ENCODE measurements at regions not wholly inside any gene's neighbourhood (a gene's known extent, or its start where the extent isn't known, plus 50 kb on each side); places are given as distances from the start of the nearest gene placed in this dataset.
"Not testable (repeated sequence)": the region's sequence is repeated elsewhere in the genome, so short reads cannot be mapped to it uniquely, and the experiment has no call there.

DNA sequence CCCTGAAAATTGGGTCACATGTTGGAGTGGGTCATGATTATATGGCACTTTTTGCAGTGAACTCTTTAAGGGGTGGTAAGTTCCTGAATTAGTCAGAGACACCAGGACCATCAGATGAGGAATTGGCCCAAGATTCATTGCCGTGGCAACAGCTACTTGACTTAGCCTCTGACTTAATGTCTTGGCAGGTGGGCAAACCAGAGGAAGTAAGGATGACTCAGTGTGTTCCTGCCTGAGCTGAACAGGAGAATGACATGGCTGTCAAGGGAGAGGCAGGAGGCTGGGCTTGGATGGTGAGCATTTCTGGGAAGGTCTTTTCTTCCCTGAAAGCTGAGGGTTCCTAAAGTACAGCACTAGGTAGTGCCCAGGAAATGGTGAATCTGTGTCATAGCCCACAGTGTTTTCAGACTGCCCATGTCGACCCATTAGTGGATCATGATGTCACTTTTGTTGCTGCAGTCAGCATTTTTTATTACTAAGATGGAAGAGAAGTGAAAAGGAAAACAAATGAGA is 170.1 kb upstream of the PWP1 start:
- DNase-seq: peak; percentile 86 to 98 (median 96)
- CTCF ChIA-PET: no interaction called here
- H3K27ac ChIP-seq (ENCODE audit: insufficient read depth in 1 of 2, low read depth in 1 of 2, low read length in 2 of 2, poor library complexity in 1 of 2, severe bottlenecking in 2 of 2): peak overlapping the region; percentile 19 to 46

DNA sequence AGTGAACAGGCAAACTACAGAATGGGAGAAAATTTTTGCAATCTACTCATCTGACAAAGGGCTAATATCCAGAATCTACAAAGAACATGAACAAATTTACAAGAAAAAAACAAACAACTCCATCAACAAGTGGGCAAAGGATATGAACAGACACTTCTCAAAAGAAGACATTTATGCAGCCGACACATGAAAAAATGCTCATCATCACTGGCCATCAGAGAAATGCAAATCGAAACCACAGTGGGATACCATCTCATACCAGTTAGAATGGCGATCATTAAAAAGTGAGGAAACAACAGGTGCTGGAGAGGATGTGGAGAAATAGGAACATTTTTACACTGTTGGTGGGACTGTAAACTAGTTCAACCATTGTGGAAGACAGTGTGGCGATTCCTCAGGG is 167.8 kb upstream of the PWP1 start:
- POLR2A ChIA-PET; H3K9me3 ChIP-seq (ENCODE audit: control extremely low read depth in 1 of 5, control insufficient read depth in 4 of 5, insufficient read depth in 2 of 5, low read depth in 1 of 5, low read length in 4 of 5); CTCF ChIA-PET; DNase-seq; H3K4me3 ChIP-seq (ENCODE audit: control insufficient read depth in 1 of 7, extremely low read depth in 1 of 7, insufficient read depth in 4 of 7, low read depth in 2 of 7, low read length in 6 of 7); H3K27ac ChIP-seq (ENCODE audit: insufficient read depth in 1 of 2, low read depth in 1 of 2, low read length in 2 of 2, poor library complexity in 1 of 2, severe bottlenecking in 2 of 2); H3K27me3 ChIP-seq (replicated peaks in 2 of 5; ENCODE audit: control insufficient read depth in 4 of 5, insufficient read depth in 5 of 5, low read length in 4 of 5): not testable (repeated sequence)
- Histone ChIP-seq H3K36me3 (ENCODE audit: control insufficient read depth in 4 of 4, insufficient read depth in 4 of 4, low read length in 3 of 4) (peaks cover 0 to 15% (median 0%) of the 10 kb centered on the region in 4 experiments), H3K4me1 (ENCODE audit: control extremely low read depth in 1 of 4, control insufficient read depth in 4 of 4, insufficient read depth in 4 of 4, low read length in 3 of 4) (peaks cover 2 to 12% (median 8%) of the 10 kb centered on the region in 4 experiments)
- no CpG with 5 or more reads among the region's 4 CpGs for WGBS (ENCODE audit: insufficient coverage)

More for the DNA sequence above, 170.1 kb upstream of the PWP1 start:
- Histone ChIP-seq H3K27me3 (replicated peaks in 2 of 5; ENCODE audit: control insufficient read depth in 4 of 5, insufficient read depth in 5 of 5, low read length in 4 of 5) (no peaks in the 10 kb centered on the region), H3K4me3 (ENCODE audit: control insufficient read depth in 1 of 7, extremely low read depth in 1 of 7, insufficient read depth in 4 of 7, low read depth in 2 of 7, low read length in 6 of 7) (peak overlapping the region in 1 of 7 experiments; percentile 1), H3K4me1 (ENCODE audit: control extremely low read depth in 1 of 4, control insufficient read depth in 4 of 4, insufficient read depth in 4 of 4, low read length in 3 of 4) (peaks cover 2 to 12% (median 8%) of the 10 kb centered on the region in 4 experiments), H3K9me3 (ENCODE audit: control extremely low read depth in 1 of 5, control insufficient read depth in 4 of 5, insufficient read depth in 2 of 5, low read depth in 1 of 5, low read length in 4 of 5) (no peaks in the 10 kb centered on the region), H3K36me3 (ENCODE audit: control insufficient read depth in 4 of 4, insufficient read depth in 4 of 4, low read length in 3 of 4) (peaks cover 0 to 4% (median 0%) of the 10 kb centered on the region in 4 experiments)
- POLR2A ChIA-PET: no interaction called here
- 27% methylated on average over 2 of the region's 2 CpGs for WGBS (ENCODE audit: insufficient coverage)

DNA sequence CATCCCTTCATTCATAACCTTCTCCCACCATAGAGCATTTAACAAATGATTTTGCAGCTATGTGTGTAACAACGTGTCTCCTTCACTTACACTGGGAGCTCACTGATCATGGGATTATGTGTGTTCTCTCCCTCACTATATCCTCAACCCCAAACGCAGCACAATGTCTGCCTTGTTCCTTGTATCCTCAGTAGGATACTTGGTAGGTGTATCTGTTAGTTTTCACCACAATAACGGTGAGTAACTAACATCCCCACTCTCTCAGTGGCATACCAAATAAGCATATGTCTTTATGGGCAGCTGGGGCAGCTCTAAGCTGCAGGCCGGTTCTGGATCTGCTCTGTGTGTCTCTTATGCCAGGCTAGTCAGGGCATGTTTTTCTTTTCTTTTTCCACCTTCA is 166.7 kb upstream of the PWP1 start:
- POLR2A ChIA-PET: no interaction called here
- peaks cover 0 to 15% (median 0%) of the 10 kb centered on the region in 4 experiments for H3K36me3 ChIP-seq (ENCODE audit: control insufficient read depth in 4 of 4, insufficient read depth in 4 of 4, low read length in 3 of 4)
- no peak overlapping the region for H3K4me3 ChIP-seq (ENCODE audit: control insufficient read depth in 1 of 7, extremely low read depth in 1 of 7, insufficient read depth in 4 of 7, low read depth in 2 of 7, low read length in 6 of 7)
- no peaks in the 10 kb centered on the region for H3K27me3 ChIP-seq (replicated peaks in 2 of 5; ENCODE audit: control insufficient read depth in 4 of 5, insufficient read depth in 5 of 5, low read length in 4 of 5)
- DNase-seq: no peak
- H3K9me3 ChIP-seq (ENCODE audit: control extremely low read depth in 1 of 5, control insufficient read depth in 4 of 5, insufficient read depth in 2 of 5, low read depth in 1 of 5, low read length in 4 of 5): peaks cover 0 to 7% (median 4%) of the 10 kb centered on the region in 5 experiments
- CTCF ChIA-PET: no interaction called here
- WGBS (ENCODE audit: insufficient coverage): 100% methylated on average over 2 of the region's 4 CpGs
- no peak overlapping the region for H3K27ac ChIP-seq (ENCODE audit: insufficient read depth in 1 of 2, low read depth in 1 of 2, low read length in 2 of 2, poor library complexity in 1 of 2, severe bottlenecking in 2 of 2)
- H3K4me1 ChIP-seq (ENCODE audit: control extremely low read depth in 1 of 4, control insufficient read depth in 4 of 4, insufficient read depth in 4 of 4, low read length in 3 of 4): peaks cover 2 to 12% (median 8%) of the 10 kb centered on the region in 4 experiments

DNA sequence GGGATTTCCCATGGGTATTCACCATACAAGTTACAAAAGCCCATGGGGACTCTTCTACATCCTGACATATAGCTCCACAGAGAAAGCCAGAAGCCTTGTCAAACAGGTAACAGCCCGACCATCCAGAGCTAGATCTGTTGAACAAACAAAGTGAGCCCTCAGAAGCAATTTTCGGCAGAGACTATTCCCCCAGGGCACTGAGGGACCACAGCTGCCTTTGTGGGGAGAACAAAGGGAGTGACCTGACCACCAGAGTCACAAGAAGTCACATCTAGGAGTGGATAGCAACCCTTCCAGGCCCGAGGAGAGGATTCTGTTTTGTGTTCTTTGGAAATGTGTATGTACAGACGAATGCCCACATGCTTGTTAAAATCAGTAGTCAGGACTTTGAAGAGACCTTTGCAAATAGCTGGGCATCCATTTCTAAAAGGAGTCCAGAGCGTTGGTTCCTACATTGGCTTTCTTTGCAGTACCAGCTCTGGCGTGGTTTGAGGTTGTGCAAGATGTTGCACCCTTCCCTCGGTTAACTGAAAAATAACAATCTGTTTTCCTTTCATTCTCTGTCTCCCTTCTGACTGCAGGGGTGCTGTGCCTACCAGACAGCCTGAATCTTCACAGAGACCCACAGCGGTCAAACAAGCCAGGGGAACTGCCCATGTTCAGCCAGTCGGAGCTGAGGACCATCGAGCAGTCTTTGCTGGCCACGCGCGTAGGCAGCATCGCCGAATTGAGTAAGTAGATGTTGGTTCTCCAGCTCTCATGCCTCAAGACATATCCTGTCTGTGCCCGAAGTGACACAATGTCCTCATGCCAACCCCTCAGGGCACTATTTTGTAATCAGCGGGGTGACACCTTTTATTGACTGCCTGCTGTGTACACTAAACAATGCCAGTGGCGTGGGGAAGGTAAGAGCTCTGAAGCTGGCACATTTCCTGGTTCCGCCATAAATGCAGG is 165.4 kb upstream of the PWP1 start:
- Histone ChIP-seq H3K4me1 (ENCODE audit: control extremely low read depth in 1 of 4, control insufficient read depth in 4 of 4, insufficient read depth in 4 of 4, low read length in 3 of 4) (peaks cover 2 to 8% (median 6%) of the 10 kb centered on the region in 4 experiments), H3K36me3 (ENCODE audit: control insufficient read depth in 4 of 4, insufficient read depth in 4 of 4, low read length in 3 of 4) (peaks cover 0 to 15% (median 0%) of the 10 kb centered on the region in 4 experiments), H3K27ac (ENCODE audit: insufficient read depth in 1 of 2, low read depth in 1 of 2, low read length in 2 of 2, poor library complexity in 1 of 2, severe bottlenecking in 2 of 2) (no peak overlapping the region), H3K27me3 (replicated peaks in 2 of 5; ENCODE audit: control insufficient read depth in 4 of 5, insufficient read depth in 5 of 5, low read length in 4 of 5) (no peaks in the 10 kb centered on the region), H3K4me3 (ENCODE audit: control insufficient read depth in 1 of 7, extremely low read depth in 1 of 7, insufficient read depth in 4 of 7, low read depth in 2 of 7, low read length in 6 of 7) (no peak overlapping the region), H3K9me3 (ENCODE audit: control extremely low read depth in 1 of 5, control insufficient read depth in 4 of 5, insufficient read depth in 2 of 5, low read depth in 1 of 5, low read length in 4 of 5) (peaks cover 0 to 7% (median 4%) of the 10 kb centered on the region in 5 experiments)
- POLR2A ChIA-PET: no interaction called here
- 95% methylated on average over 19 of the region's 19 CpGs for WGBS (ENCODE audit: insufficient coverage)
- CTCF ChIA-PET: no interaction called here
- no peak for DNase-seq

DNA sequence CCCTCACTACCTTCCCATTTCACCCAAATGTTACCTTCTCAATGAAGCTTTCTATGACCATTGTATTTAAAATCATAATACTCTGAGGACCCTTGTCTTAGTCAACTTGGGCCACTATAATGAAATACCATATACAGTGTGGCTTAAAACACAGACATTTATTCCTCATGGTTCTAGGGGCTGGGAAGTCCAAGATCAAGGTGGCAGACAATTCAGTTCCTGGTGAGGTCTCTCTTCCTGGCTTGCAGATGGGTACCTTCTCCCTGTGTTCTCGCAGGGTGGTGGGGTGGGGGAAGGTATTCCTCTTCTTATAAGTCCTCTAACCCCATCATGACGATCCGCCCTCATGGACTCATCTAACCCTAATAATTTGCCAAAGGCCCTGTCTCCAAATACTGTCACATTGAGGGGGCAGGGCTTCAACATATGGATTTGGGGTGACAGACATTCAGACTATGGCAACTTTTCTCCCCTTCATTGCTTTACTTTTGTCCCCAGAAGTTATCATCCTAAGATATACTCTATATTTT is 163.7 kb upstream of the PWP1 start:
- H3K27ac ChIP-seq (ENCODE audit: insufficient read depth in 1 of 2, low read depth in 1 of 2, low read length in 2 of 2, poor library complexity in 1 of 2, severe bottlenecking in 2 of 2): no peak overlapping the region
- H3K36me3 ChIP-seq (ENCODE audit: control insufficient read depth in 4 of 4, insufficient read depth in 4 of 4, low read length in 3 of 4): peaks cover 0 to 15% (median 0%) of the 10 kb centered on the region in 4 experiments
- no peak overlapping the region for H3K4me3 ChIP-seq (ENCODE audit: control insufficient read depth in 1 of 7, extremely low read depth in 1 of 7, insufficient read depth in 4 of 7, low read depth in 2 of 7, low read length in 6 of 7)
- no peaks in the 10 kb centered on the region for H3K27me3 ChIP-seq (replicated peaks in 2 of 5; ENCODE audit: control insufficient read depth in 4 of 5, insufficient read depth in 5 of 5, low read length in 4 of 5)
- DNase-seq: no peak
- CTCF ChIA-PET: no interaction called here
- no peaks in the 10 kb centered on the region for H3K4me1 ChIP-seq (ENCODE audit: control extremely low read depth in 1 of 4, control insufficient read depth in 4 of 4, insufficient read depth in 4 of 4, low read length in 3 of 4)
- POLR2A ChIA-PET: no interaction called here
- no CpG with 5 or more reads among the region's 3 CpGs for WGBS (ENCODE audit: insufficient coverage)
- H3K9me3 ChIP-seq (ENCODE audit: control extremely low read depth in 1 of 5, control insufficient read depth in 4 of 5, insufficient read depth in 2 of 5, low read depth in 1 of 5, low read length in 4 of 5): peaks cover 0 to 7% (median 4%) of the 10 kb centered on the region in 5 experiments

DNA sequence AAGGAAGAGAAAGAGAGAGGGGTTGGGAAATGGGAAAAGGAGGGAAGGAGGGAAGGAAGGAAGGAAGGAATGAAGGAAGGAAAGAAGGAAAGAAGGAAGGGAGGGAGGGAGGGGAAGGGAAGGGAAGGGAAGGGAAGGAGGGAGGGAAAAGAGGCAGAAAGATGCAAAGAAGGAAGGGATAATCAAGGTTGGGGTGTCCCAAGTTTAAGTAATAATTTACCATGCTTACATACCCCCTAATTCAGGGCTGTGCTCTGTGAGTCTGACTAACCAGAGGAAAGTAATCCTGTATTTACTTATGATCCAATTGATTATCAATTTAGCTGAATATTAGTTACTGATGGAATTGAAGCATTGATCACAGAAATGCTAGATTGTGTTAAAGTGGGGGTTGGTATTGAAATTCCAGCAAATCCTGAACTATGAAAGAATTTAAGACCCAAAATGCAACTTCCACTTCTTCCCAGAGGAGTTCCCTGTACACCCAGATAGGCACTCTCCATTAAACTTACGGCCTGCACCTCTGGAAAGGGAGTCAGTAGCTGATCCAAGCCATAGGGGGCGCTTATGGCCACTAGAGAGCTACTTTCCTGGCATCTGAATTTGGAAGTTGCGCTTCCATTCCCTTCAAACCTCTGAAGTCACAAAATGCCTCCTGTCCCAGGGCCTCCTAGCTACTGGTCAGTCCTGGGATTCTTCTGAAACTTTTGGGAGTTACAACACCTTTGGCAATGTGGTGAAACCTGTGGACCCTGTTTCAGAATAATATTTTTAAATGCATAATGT is 162.7 kb upstream of the PWP1 start:
- WGBS (ENCODE audit: insufficient coverage): 87% methylated on average over 2 of the region's 3 CpGs
- no peaks in the 10 kb centered on the region for H3K4me1 ChIP-seq (ENCODE audit: control extremely low read depth in 1 of 4, control insufficient read depth in 4 of 4, insufficient read depth in 4 of 4, low read length in 3 of 4)
- H3K4me3 ChIP-seq (ENCODE audit: control insufficient read depth in 1 of 7, extremely low read depth in 1 of 7, insufficient read depth in 4 of 7, low read depth in 2 of 7, low read length in 6 of 7): no peak overlapping the region
- peaks cover 0 to 15% (median 0%) of the 10 kb centered on the region in 4 experiments for H3K36me3 ChIP-seq (ENCODE audit: control insufficient read depth in 4 of 4, insufficient read depth in 4 of 4, low read length in 3 of 4)
- CTCF ChIA-PET: no interaction called here
- no peaks in the 10 kb centered on the region for H3K27me3 ChIP-seq (replicated peaks in 2 of 5; ENCODE audit: control insufficient read depth in 4 of 5, insufficient read depth in 5 of 5, low read length in 4 of 5)
- no peak overlapping the region for H3K27ac ChIP-seq (ENCODE audit: insufficient read depth in 1 of 2, low read depth in 1 of 2, low read length in 2 of 2, poor library complexity in 1 of 2, severe bottlenecking in 2 of 2)
- POLR2A ChIA-PET: no interaction called here
- no peak for DNase-seq
- peaks cover 0 to 7% (median 4%) of the 10 kb centered on the region in 5 experiments for H3K9me3 ChIP-seq (ENCODE audit: control extremely low read depth in 1 of 5, control insufficient read depth in 4 of 5, insufficient read depth in 2 of 5, low read depth in 1 of 5, low read length in 4 of 5)

All from common myeloid progenitor, CD34-positive (primary cell).